Endodermal cell (in vitro differentiated cells): ENCODE measurements at regions not wholly inside any gene's neighbourhood (a gene's known extent, or its start where the extent isn't known, plus 50 kb on each side); places are given as distances from the start of the nearest gene placed in this dataset.

Experiments used
- DNase-seq: peaks from one replicate; pipeline ENCODE4 v3.0.0-alpha.2; 2017
- H3K27ac ChIP-seq: 2 replicates; pipeline ENCODE4 v1.5.1; 2013; ENCODE audit warnings: mild to moderate bottlenecking, low read depth, low read length, moderate library complexity
- H3K27me3 ChIP-seq: 2 replicates; pipeline ENCODE4 v1.6.1; 2013; ENCODE audit warnings: mild to moderate bottlenecking, low read length, moderate library complexity; ENCODE audit not compliant: insufficient read depth, control insufficient read depth, poor library complexity, severe bottlenecking
- H3K36me3 ChIP-seq: 2 replicates; pipeline ENCODE4 v1.7.0; 2013; ENCODE audit warnings: mild to moderate bottlenecking, low read length, moderate library complexity; ENCODE audit not compliant: control insufficient read depth, insufficient read depth
- H3K4me1 ChIP-seq: one replicate; pipeline ENCODE4 v1.7.0; 2013; ENCODE audit warnings: low read length; ENCODE audit not compliant: control insufficient read depth, insufficient read depth
- H3K4me3 ChIP-seq: 2 replicates; pipeline ENCODE4 v1.5.1; 2013; ENCODE audit warnings: mild to moderate bottlenecking, low read length, moderate library complexity
- H3K9ac ChIP-seq: 2 replicates; pipeline ENCODE4 v1.6.1; 2013; ENCODE audit warnings: mild to moderate bottlenecking, low read length, moderate library complexity; ENCODE audit not compliant: poor library complexity, severe bottlenecking; ENCODE audit errors: extremely low read depth
- H3K9me3 ChIP-seq: 2 replicates; pipeline ENCODE4 v1.6.1; 2013; ENCODE audit warnings: mild to moderate bottlenecking, low read length, moderate library complexity; ENCODE audit not compliant: control insufficient read depth
- H3K27ac Mint-ChIP-seq: 2 replicates; pipeline ENCODE4 v1.8.0; 2020; ENCODE audit warnings: mixed read lengths
- H3K27me3 Mint-ChIP-seq: 2 replicates; pipeline ENCODE4 v1.8.0; 2021; ENCODE audit warnings: mild to moderate bottlenecking, mixed read lengths; ENCODE audit not compliant: insufficient read depth
- H3K36me3 Mint-ChIP-seq: 2 replicates; pipeline ENCODE4 v1.8.0; 2020; ENCODE audit warnings: low read depth, mixed read lengths
- H3K4me1 Mint-ChIP-seq: 2 replicates; pipeline ENCODE4 v1.8.0; 2020; ENCODE audit warnings: mixed read lengths
- H3K4me3 Mint-ChIP-seq: 2 replicates; pipeline ENCODE4 v1.8.0; 2020; ENCODE audit warnings: mild to moderate bottlenecking, moderate library complexity, mixed read lengths
- H3K9me3 Mint-ChIP-seq: 2 replicates; pipeline ENCODE4 v1.8.0; 2020; ENCODE audit warnings: mild to moderate bottlenecking, mixed read lengths
- WGBS, 2 experiments: methylation state at CpG; one replicate each; pipeline versions ENCODE4 v1.1.5 to v1.1.7; 2013; ENCODE audit warnings: missing lambda C conversion rate in 2 of 2, mixed read lengths in 1 of 2; ENCODE audit not compliant: insufficient coverage in 1 of 2, insufficient read length in 1 of 2; 5-methylcytosine and 5-hydroxymethylcytosine counted together
- TF ChIP-seq, protein P1 (sequence below): fragments of 200-600 bp; sonication (generic); conservative IDR thresholded peaks from 2 replicates; pipeline ENCODE4 v1.5.0; 2021; ENCODE audit warnings: antibody characterized with exemption, mild to moderate bottlenecking

DNA sequence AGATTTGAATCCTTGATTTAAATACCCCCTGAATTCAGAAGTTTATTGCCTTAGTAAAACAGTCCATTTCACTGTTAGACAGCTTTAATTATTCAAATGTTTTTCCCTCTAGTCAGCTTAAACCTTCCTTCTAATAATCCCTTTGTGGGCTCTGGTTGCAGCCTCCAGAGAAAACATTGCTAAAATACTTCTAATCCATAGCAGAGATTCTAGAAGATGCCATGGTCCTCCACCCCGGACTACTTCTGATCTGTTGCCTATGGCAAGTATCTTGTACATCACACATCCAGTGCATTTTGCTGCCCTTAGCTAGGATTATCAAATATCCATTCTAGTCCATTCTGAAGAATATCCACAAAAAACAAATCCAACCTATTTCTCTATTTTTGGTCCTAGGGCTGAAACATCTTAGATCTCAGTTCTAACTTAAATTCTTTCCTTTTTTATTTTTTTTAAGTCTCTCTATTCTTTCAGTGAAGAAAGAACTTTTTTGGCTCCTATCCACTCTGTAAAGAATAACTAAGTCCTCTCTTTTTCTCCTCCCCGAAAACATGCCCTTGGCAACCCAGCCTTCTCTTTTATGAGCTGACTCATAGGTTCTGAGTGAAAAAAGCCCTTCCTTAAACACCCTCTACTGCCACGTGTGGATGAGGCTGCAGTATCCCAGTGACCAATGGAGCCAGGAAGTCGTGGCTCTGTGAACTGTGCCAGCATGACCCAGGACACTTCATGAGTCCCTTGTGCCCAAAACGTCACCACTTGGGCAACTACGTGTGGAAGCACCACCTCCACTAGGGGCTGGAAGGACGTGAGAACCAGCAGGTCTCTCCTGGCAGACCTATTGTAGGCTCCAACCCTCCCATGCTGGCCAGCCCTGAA, 349.8 kb downstream of the TNS1 start:
- Histone ChIP-seq H3K4me1 (peaks cover 12% of the 10 kb centered on the region), H3K9ac (no peak overlapping the region), H3K4me3 (no peak overlapping the region), H3K27ac (no peak overlapping the region), H3K9me3 (no peaks in the 10 kb centered on the region), H3K27me3 (peaks cover 4% of the 10 kb centered on the region), H3K36me3 (no peaks in the 10 kb centered on the region)
- no peak overlapping the region for H3K4me3 Mint-ChIP-seq
- no peak overlapping the region for H3K27ac Mint-ChIP-seq
- H3K36me3 Mint-ChIP-seq = no peaks in the 10 kb centered on the region
- H3K27me3 Mint-ChIP-seq = peaks cover 19% of the 10 kb centered on the region
- H3K4me1 Mint-ChIP-seq = peaks cover 25% of the 10 kb centered on the region
- TF ChIP-seq, protein P1, sequence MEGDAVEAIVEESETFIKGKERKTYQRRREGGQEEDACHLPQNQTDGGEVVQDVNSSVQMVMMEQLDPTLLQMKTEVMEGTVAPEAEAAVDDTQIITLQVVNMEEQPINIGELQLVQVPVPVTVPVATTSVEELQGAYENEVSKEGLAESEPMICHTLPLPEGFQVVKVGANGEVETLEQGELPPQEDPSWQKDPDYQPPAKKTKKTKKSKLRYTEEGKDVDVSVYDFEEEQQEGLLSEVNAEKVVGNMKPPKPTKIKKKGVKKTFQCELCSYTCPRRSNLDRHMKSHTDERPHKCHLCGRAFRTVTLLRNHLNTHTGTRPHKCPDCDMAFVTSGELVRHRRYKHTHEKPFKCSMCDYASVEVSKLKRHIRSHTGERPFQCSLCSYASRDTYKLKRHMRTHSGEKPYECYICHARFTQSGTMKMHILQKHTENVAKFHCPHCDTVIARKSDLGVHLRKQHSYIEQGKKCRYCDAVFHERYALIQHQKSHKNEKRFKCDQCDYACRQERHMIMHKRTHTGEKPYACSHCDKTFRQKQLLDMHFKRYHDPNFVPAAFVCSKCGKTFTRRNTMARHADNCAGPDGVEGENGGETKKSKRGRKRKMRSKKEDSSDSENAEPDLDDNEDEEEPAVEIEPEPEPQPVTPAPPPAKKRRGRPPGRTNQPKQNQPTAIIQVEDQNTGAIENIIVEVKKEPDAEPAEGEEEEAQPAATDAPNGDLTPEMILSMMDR = peak; percentile 37
- 50 to 70% methylated on average over 2 to 7 of the region's 7 CpGs for WGBS, 2 experiments
- H3K9me3 Mint-ChIP-seq = no peaks in the 10 kb centered on the region
- no peak for DNase-seq

DNA sequence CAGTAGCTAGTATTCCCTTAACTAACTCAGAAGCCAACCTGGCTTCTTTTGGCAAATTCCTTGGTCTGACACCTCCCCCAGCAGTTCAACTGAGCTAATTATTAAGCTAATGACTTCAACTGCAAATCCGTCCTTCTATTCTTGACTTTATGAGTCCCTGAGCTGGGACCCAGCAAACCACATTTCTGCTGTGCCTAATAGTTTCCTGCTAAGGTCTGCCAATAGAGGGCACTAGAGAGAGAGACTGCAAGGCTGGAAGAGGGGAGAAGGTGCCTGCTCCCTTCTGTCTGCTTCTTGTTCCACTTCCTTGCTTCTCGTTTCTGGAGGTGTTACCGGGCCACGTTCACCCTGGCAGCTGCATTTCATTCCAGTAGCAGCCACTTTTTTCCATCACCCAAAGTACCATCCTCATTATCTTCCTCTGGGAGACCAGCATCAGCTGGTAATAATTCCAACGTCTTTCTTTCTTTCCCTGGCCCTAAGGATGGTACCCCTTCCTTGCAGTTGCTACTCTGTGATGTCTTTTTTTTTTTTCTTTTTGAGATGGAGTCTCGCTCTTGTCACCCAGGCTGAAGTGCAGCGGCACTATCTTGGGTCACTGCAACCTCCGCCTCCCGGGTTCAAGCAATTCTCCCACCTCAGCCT, 352.0 kb downstream of the TNS1 start:
- peak overlapping the region; percentile 88 for H3K27ac Mint-ChIP-seq
- Histone ChIP-seq H3K27me3 (no peaks in the 10 kb centered on the region), H3K9me3 (no peaks in the 10 kb centered on the region), H3K4me1 (peaks cover 5% of the 10 kb centered on the region), H3K4me3 (peak overlapping the region; percentile 42), H3K27ac (no peak overlapping the region), H3K9ac (no peak overlapping the region), H3K36me3 (no peaks in the 10 kb centered on the region)
- TF ChIP-seq, protein P1 = peak; percentile 95
- H3K36me3 Mint-ChIP-seq = no peaks in the 10 kb centered on the region
- no peaks in the 10 kb centered on the region for H3K9me3 Mint-ChIP-seq
- WGBS, 2 experiments = 58% methylated on average over 8 to 9 of the region's 9 CpGs
- peak; percentile 91 for DNase-seq
- peaks cover 17% of the 10 kb centered on the region for H3K4me1 Mint-ChIP-seq
- H3K4me3 Mint-ChIP-seq = peak overlapping the region; percentile 26
- H3K27me3 Mint-ChIP-seq = peaks cover 12% of the 10 kb centered on the region

DNA sequence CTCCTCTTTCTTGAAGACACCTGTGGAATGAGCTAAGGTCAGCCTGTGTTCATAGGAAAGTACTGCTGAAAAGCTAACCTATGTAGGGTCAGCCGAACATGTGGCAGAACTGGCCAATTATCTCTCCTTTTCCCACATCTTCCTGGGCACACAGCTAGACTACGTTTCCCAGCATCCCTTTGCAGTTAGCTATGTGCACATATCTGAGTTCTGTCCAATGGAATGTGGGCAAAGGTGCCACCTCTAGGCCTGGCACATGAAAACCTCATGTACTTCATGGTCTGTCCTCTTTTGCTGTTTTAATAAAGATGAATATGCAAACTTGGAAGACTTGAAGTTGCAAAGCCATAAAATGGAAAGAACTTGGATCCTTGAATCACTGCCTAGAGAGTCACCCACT, 352.6 kb downstream of the TNS1 start:
- Mint-ChIP-seq H3K36me3 (no peaks in the 10 kb centered on the region), H3K4me1 (peaks cover 16% of the 10 kb centered on the region), H3K27me3 (peaks cover 7% of the 10 kb centered on the region), H3K27ac (peak overlapping the region; percentile 88), H3K4me3 (peak overlapping the region; percentile 26), H3K9me3 (no peaks in the 10 kb centered on the region)
- peak overlapping the region; percentile 42 for H3K4me3 ChIP-seq
- no peaks in the 10 kb centered on the region for H3K27me3 ChIP-seq
- TF ChIP-seq, protein P1 = no peak
- H3K27ac ChIP-seq = no peak overlapping the region
- peak; percentile 71 for DNase-seq
- peaks cover 5% of the 10 kb centered on the region for H3K4me1 ChIP-seq
- WGBS, 2 experiments = 83 to 86% methylated on average over 2 of the region's 2 CpGs
- no peaks in the 10 kb centered on the region for H3K9me3 ChIP-seq
- H3K36me3 ChIP-seq = no peaks in the 10 kb centered on the region
- H3K9ac ChIP-seq = no peak overlapping the region
